DND-41 (cell line): ENCODE measurements at regions not wholly inside any gene's neighbourhood (a gene's known extent, or its start where the extent isn't known, plus 50 kb on each side); places are given as distances from the start of the nearest gene placed in this dataset.

Experiments
- ATAC-seq: fragments of 200-7000 bp; cut with Tn5 transposase; 3 replicates; pipeline ENCODE4 v1.9.1; 2021; ENCODE audit warnings: low read depth; ENCODE audit not compliant: insufficient read depth
- DNase-seq: peaks from one replicate; pipeline ENCODE4 v3.0.0-alpha.2; 2020
- H2AFZ ChIP-seq: 2 replicates; pipeline ENCODE4 v1.6.0; 2012; ENCODE audit warnings: low read depth, low read length
- H3K27ac ChIP-seq: 2 replicates; pipeline ENCODE4 v1.5.1; 2012; ENCODE audit warnings: low read length, inconsistent platforms
- H3K27me3 ChIP-seq: fragments of 200-600 bp; sonication (generic); 2 replicates; pipeline ENCODE4 v1.6.0; 2012; ENCODE audit warnings: low read length, mild to moderate bottlenecking, inconsistent platforms; ENCODE audit not compliant: insufficient read depth, poor library complexity
- H3K36me3 ChIP-seq: 2 replicates; pipeline ENCODE4 v1.5.1; 2012; ENCODE audit warnings: low read length, inconsistent platforms; ENCODE audit not compliant: insufficient read depth
- H3K4me1 ChIP-seq: 2 replicates; pipeline ENCODE4 v1.5.1; 2012; ENCODE audit warnings: mild to moderate bottlenecking, low read length; ENCODE audit not compliant: insufficient read depth
- H3K4me2 ChIP-seq: 2 replicates; pipeline ENCODE4 v1.6.0; 2012; ENCODE audit warnings: mild to moderate bottlenecking, moderate library complexity, low read length, inconsistent platforms; ENCODE audit not compliant: insufficient read depth
- H3K4me3 ChIP-seq, 2 experiments: fragments of 200-600 bp in 1 of 2; shearing (Covaris generic) in 1 of 2; 2 replicates each; pipeline ENCODE4 v1.5.1; 2012 to 2016; ENCODE audit warnings: inconsistent platforms in 2 of 2, low read length in 2 of 2, mild to moderate bottlenecking in 2 of 2, low read depth in 1 of 2, moderate library complexity in 1 of 2
- H3K79me2 ChIP-seq: 2 replicates; pipeline ENCODE4 v1.6.0; 2012; ENCODE audit warnings: low read length, inconsistent platforms; ENCODE audit not compliant: insufficient read depth
- H3K9ac ChIP-seq: 2 replicates; pipeline ENCODE4 v1.6.0; 2012; ENCODE audit warnings: low read depth, mild to moderate bottlenecking, inconsistent platforms, low read length, moderate library complexity
- H3K9me3 ChIP-seq: 2 replicates; pipeline ENCODE4 v1.5.1; 2012; ENCODE audit warnings: low read length, moderate library complexity, mild to moderate bottlenecking, inconsistent platforms; ENCODE audit not compliant: insufficient read depth, severe bottlenecking
- H4K20me1 ChIP-seq: 2 replicates; pipeline ENCODE4 v1.6.0; 2012; ENCODE audit warnings: low read length; ENCODE audit not compliant: insufficient read depth
- CTCF ChIP-seq: IDR thresholded peaks from 2 replicates; pipeline ENCODE4 v1.5.1; 2012; ENCODE audit warnings: borderline replicate concordance, low read length, moderate library complexity, mild to moderate bottlenecking; ENCODE audit not compliant: poor library complexity, severe bottlenecking; ENCODE audit errors: extremely low read depth
- EZH2 ChIP-seq: IDR thresholded peaks from 3 replicates; pipeline ENCODE4 v1.6.1; 2012; ENCODE audit warnings: borderline replicate concordance, low read depth, mild to moderate bottlenecking, moderate library complexity, low read length, inconsistent platforms; ENCODE audit not compliant: severe bottlenecking

- Histone ChIP-seq H3K9ac (no peak overlapping the region), H4K20me1 (no peaks in the 10 kb centered on the region), H3K4me2 (no peak overlapping the region), H3K9me3 (peaks cover 4% of the 10 kb centered on the region), H3K4me3 (no peak overlapping the region), H3K36me3 (no peaks in the 10 kb centered on the region), H3K27me3 (no peaks in the 10 kb centered on the region), H3K4me1 (no peaks in the 10 kb centered on the region), H2AFZ (no peak overlapping the region), H3K79me2 (no peaks in the 10 kb centered on the region), H3K27ac (no peak overlapping the region)
- ATAC-seq (no peak), DNase-seq (no peak)
- TF ChIP-seq EZH2: no peak
- no peak for TF ChIP-seq CTCF
These were observed 430.1 kb upstream of the FRG1 start for GRCh38 chr4:189510601-189511000.

- H3K36me3 ChIP-seq: no peaks in the 10 kb centered on the region
- H3K4me2 ChIP-seq: no peak overlapping the region
- no peak overlapping the region for H2AFZ ChIP-seq
- H3K79me2 ChIP-seq: no peaks in the 10 kb centered on the region
- ATAC-seq (no peak), DNase-seq (no peak)
- TF ChIP-seq CTCF (no peak), EZH2 (no peak)
- H3K27me3 ChIP-seq: no peaks in the 10 kb centered on the region
- H3K4me3 ChIP-seq: no peak overlapping the region
- H3K27ac ChIP-seq: no peak overlapping the region
- no peaks in the 10 kb centered on the region for H3K4me1 ChIP-seq
- peaks cover 4% of the 10 kb centered on the region for H3K9me3 ChIP-seq
- H4K20me1 ChIP-seq: no peaks in the 10 kb centered on the region
- no peak overlapping the region for H3K9ac ChIP-seq
These were observed 429.1 kb upstream of the FRG1 start for GRCh38 chr4:189511581-189511980.

- no peaks in the 10 kb centered on the region for H3K4me1 ChIP-seq
- H3K4me2 ChIP-seq: no peak overlapping the region
- no peak for TF ChIP-seq CTCF
- no peak for TF ChIP-seq EZH2
- H4K20me1 ChIP-seq: no peaks in the 10 kb centered on the region
- H3K9me3 ChIP-seq: peaks cover 4% of the 10 kb centered on the region
- ATAC-seq: no peak
- H3K36me3 ChIP-seq: no peaks in the 10 kb centered on the region
- no peaks in the 10 kb centered on the region for H3K79me2 ChIP-seq
- no peak overlapping the region for H2AFZ ChIP-seq
- H3K4me3 ChIP-seq: no peak overlapping the region
- no peak for DNase-seq
- no peak overlapping the region for H3K9ac ChIP-seq
- no peaks in the 10 kb centered on the region for H3K27me3 ChIP-seq
- no peak overlapping the region for H3K27ac ChIP-seq
These were observed 427.3 kb upstream of the FRG1 start for GRCh38 chr4:189513421-189513820.

GRCh38 chr4:189514209-189514608, 426.5 kb upstream of the FRG1 start:
- Histone ChIP-seq H3K79me2 (no peaks in the 10 kb centered on the region), H3K27me3 (no peaks in the 10 kb centered on the region), H3K36me3 (no peaks in the 10 kb centered on the region), H3K4me2 (no peak overlapping the region), H2AFZ (no peak overlapping the region), H4K20me1 (no peaks in the 10 kb centered on the region), H3K4me3 (no peak overlapping the region), H3K9ac (no peak overlapping the region), H3K4me1 (no peaks in the 10 kb centered on the region), H3K9me3 (peaks cover 4% of the 10 kb centered on the region), H3K27ac (no peak overlapping the region)
- ATAC-seq (no peak), DNase-seq (no peak)
- TF ChIP-seq CTCF (no peak), EZH2 (no peak)
